Brain pericyte (primary cell): ENCODE measurements at regions not wholly inside any gene's neighbourhood (a gene's known extent, or its start where the extent isn't known, plus 50 kb on each side); places are given as distances from the start of the nearest gene placed in this dataset.

Experiments
- DNase-seq: peaks from one replicate; pipeline ENCODE4 v3.0.0-alpha.2; 2012; ENCODE audit warnings: low read depth, low spot score

DNA sequence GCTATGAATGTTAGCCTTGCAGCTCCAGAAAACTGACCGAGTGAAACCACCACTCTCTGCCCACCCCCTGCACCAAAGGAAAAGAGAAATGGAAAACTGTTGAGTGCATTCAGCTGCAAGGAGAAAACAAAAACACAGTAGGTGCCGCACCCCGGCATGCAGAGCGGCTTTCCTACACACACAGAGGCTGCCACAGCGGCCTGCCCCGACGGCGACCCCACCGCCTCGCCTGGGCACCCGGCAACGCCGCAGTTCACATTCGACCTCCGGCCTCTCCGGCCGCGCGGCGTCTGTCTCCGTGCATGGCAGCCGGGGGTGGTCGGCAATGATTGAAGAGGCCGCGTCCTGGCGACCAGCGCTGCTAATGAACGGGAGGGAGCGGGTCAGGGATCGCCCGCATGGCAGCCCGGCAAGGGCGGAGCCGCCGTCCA, 417.1 kb upstream of the SALL3 start:
- DNase-seq: no peak

DNA sequence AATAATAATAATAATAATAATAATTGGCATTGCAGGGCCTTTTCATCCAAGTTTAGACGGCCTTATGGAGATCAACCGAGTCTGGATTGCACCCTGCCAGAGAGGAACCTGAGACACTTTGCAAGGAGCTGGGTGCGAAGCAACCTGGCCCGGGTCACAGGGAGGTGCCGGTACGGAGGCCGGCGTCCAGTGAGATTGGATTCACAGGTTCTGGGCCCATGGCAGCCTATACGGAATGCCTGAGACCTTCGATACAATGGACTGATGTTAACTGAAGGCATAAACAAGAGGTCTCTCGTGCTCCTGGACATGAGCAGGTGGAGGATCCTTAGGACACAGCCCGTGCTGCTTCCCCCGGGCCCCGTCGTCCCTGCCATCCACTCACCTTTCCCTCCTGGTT, 416.5 kb upstream of the SALL3 start:
- no peak for DNase-seq

DNA sequence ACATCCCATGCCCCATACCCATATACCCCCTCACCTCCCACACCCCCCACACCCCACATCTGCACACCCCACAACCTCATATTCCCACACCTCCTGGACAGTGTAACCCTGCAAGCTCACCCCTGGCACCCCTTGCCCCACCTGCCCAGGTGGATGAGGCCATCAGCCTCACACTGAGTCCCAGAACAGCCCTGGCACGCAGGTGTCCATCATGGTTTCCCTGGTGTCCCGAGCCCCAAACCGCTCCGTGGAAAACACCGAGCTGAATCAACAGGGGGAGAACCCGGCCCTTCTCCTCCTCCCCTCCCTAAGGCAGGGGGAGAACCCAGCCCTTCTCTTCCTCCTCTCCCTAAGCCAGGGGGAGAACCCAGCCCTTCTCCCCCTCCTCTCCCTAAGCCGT, 415.6 kb upstream of the SALL3 start:
- no peak for DNase-seq

DNA sequence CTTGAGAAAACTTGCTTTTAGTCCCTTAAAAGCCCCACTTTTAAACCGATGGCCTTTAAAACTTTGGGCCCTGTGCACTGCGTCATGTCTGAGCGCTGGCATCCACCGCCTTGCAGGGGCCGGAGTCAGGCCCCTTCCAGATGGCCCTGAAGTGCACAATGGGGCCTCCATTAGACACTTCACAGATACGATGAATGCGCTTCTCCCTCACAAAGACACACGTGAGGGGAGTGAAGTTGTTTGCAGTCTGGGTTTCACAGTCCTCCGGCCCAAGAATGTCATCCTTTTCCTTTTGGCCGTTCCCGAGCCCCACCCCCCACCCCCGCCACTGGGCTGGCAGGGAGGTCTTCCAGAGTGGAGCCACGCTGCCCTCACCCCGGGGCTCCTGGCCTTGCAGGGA, 415.1 kb upstream of the SALL3 start:
- no peak for DNase-seq

DNA sequence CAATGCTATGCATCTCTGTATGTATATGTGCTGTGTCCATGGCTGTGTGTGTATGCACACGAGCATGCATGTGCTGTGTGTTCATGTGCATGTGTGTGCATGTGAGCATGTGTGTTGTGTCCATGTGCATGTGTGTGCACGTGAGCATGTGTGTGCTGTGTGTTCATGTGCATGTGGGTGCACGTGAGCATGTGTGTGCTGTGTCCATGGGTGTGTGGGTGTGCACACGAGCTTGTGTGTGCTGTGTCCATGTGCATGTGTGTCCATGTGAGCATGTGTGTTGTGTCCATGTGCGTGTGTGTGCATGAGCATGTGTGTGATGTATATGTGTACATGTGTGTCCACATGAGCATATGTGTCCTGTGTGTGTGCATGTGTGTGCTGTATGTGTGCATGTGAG, 414.4 kb upstream of the SALL3 start:
- DNase-seq: no peak

DNA sequence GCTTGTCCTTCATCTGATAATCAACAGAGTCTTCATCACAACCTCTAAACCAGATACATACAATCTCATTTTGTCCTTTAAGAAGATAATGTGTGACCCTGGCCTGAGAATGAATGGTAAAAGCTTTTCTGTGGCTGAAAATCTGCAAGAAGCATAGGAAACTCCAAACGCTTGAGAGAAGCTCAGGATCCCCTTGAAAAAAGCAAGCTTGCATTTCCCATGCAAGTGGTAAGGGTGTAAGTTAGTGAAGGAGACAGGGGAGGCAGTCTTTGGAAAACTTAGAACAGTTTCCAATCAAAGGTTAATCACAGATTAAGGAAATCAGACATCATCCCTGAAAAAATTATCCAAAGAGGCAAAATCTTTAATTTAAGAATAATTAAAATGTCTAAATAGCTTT, 413.6 kb upstream of the SALL3 start:
- DNase-seq: no peak

- DNase-seq: no peak
Observed at GRCh38 chr18:78566720-78567119, 412.9 kb upstream of the SALL3 start.

- no peak for DNase-seq
Observed at GRCh38 chr18:78571063-78571785, 408.4 kb upstream of the SALL3 start.

DNA sequence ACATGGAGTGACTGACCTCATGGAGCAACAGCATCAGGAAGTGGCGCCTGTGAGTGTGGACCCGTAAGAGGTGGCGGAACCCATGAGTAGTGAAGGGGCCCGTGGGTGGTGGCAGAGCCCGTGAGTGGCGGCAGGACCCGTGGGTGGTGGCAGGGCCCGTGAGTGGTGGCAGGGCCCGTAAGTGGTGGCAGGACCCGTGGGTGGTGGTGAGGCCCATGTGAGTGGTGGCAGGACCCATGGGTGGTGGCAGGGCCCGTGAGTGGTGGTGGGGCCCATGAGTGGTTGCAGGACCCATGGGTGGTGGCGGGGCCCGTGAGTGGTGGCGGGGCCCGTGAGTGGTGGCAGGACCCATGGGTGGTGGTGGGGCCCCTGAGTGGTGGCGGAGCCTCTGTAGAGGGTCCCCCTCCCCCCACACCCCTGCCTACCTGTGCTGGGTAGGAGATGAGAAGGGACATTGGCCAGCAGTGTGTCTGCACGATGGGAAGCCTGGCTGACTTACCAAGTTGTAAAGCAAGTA, 407.7 kb upstream of the SALL3 start:
- no peak for DNase-seq

DNA sequence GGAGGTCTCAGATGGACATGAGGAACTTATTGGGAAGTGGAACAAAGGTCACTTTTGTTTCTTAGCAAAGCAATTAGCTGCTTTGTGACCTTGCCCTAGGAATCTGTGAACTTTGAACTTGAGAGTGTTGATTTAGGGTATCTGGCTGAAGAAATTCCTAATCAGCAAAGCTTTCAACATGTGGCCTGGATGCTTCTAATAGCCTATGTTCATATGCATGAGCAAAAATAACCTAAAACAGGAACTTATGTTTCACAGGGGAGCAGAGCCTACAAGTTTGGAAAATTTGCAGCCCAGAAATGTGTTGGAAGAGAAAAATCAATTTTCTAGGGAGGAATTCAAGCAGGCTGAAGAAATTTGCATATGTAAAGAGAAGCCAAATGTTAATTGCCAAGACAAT, 405.8 kb upstream of the SALL3 start:
- no peak for DNase-seq

DNA sequence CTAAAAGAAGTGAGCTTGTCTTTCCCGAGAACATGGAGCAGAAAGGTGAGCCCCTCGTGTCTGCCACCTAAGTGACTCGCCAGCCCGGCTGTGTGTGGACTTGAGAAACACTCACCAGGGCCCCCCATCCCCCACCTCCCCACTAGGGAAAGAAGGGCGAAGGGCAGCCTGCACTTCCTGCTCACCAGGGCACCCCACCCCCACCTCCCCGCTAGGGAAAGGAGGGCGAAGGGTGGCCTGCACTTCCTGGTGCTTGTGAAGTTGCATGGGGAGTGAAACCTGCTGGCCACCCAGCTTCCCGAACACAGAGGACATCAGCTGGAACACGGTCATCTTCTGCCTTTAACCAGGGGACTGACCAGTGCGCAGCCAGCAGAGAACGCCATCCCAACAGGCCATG, 402.7 kb upstream of the SALL3 start:
- DNase-seq: no peak

GRCh38 chr18:78579449-78579848, 400.2 kb upstream of the SALL3 start:
- no peak for DNase-seq

DNA sequence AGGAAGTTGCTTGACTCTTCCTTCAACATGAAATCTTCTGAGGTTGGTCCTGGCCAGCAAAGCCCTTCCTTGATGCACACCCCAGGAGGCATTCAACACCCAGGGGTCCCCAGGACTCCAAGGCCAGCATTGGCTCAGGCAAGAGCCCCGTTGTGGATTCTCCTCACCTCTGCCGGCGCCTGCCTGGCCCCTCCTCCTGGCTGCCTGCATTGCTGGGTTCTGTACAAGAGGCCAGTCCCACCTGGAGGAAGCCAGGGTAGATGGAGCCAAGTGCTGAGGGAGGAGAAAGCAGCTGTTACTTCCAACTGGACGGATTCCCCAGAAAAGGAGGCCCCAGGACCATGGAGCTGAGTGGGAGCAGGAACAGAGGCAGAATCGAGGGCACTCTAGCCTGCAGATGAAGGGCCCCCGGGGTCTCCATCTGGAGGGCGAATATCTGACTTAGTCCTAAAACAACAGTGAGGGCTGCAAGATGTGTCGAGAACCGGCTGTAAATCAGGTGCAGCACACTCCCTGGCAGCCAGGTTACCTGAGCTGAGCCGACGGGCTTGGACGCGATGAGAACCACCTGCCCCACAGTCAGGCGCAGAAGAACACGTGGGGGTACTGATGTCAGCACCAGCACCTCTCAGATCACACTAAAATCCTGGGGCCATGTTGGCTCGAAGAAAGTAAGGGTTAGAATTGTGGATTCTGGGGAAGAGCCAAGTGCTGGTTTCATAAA, 399.6 kb upstream of the SALL3 start:
- DNase-seq: no peak

- no peak for DNase-seq
Observed at GRCh38 chr18:78580835-78581339, 398.7 kb upstream of the SALL3 start.

GRCh38 chr18:78582181-78582709, 397.4 kb upstream of the SALL3 start:
- DNase-seq: no peak

GRCh38 chr18:78582898-78583738, 396.5 kb upstream of the SALL3 start:
- no peak for DNase-seq

GRCh38 chr18:78583739-78584458, 395.7 kb upstream of the SALL3 start:
- no peak for DNase-seq

DNA sequence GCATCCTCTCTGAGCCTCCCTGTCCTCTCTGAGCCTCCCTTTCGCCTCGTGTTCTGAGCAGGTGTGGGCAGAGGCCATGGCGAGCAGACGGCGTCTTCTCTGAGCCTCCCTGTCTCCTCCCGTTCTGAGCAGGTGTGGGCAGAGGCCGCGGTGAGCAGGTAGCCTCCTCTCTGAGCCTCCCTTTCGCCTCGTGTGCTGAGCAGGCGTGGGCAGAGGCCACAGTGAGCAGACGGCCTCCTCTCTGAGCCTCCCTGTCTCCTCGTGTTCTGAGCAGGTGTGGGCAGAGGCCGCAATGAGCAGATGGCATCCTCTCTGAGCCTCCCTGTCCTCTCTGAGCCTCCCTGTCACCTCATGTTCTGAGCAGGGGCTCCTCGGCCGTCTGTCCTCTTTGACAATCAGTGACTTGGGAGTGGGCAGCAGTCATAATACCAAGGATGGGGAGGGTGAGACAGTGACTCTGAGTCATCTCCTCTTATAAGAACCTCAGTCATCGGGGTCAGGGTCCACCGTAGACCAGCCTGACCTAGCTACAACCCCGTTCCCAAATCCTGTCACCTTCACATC, 395.1 kb upstream of the SALL3 start:
- no peak for DNase-seq

GRCh38 chr18:78586586-78586985, 393.0 kb upstream of the SALL3 start:
- DNase-seq: no peak

DNA sequence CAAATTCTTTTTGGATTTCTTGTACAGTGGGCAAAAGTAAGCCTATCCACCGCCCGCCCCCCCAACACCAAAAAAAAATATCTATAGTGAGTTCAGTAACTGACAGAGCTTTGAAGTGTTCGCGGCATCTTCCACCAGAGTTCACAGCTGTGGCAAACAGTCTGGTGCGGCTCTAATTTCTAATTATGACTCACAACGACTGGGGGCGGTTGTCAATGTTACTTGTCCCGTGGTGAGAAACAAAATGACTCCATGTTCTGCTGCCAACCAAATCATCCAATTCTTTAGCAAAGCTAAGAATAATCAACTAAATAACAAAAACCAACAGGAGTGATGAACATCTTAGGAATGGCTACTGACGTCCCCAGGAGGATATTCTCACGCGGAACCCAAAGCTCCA, 392.5 kb upstream of the SALL3 start:
- no peak for DNase-seq
